Posterior vena cava (tissue), 2 donors: ENCODE measurements at regions not wholly inside any gene's neighbourhood (a gene's known extent, or its start where the extent isn't known, plus 50 kb on each side); places are given as distances from the start of the nearest gene placed in this dataset.

Source experiments
- DNase-seq: peaks from one replicate; pipeline ENCODE4 v3.0.0-alpha.2; 2020; ENCODE audit warnings: low spot score
- intact Hi-C, 2 donors: fragments of 100-400 bp; cut with DNase I; formaldehyde crosslinking; loops; one replicate each; pipeline versions ENCODE4 v1.14.1 to v1.14.2; 2022 to 2023
- donor health status: DM: yes; HTN: yes; CAD: no.
- donor health status: DM: yes; HTN: yes; CAD: no.

DNA sequence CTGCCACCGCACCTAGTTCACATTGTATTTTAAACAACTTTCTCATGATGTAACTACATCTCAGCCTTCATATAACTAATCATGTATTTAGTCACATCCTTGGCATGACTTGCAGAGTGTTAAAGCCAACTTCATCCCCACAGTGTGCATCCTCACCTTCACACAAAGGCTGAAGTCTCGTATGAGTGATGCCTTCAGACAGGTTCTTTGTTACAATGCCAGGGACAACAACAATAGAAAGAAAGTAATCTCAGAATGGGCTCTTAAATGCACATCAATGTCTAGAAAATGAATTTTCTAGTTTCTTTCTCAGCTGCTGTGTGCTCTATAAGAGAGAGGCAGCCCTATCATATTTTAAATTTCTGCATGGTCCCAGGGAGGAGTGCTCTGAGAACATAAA, 221.3 kb downstream of the DIO2 start:
- intact Hi-C loops: no loop called here
- no peak for DNase-seq

DNA sequence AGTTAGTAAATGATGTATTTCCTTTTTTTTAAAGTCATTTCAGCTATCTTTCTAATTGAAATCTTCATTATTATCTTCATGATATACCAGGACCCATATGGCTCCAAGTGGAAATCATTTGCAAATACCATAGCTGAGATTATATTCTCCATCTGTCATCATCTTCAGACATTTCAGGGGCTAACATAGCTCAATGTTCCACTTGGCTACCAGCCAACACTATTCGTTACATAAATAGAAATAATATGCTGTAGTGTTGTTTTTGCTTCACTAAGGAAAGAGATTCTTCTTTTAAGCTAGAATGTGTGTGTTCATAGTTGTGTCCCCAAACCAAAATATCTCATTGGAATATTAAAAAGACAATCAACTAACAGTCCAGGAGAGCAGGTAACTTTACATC, 225.1 kb downstream of the DIO2 start:
- intact Hi-C loops: no loop called here
- DNase-seq: no peak

DNA sequence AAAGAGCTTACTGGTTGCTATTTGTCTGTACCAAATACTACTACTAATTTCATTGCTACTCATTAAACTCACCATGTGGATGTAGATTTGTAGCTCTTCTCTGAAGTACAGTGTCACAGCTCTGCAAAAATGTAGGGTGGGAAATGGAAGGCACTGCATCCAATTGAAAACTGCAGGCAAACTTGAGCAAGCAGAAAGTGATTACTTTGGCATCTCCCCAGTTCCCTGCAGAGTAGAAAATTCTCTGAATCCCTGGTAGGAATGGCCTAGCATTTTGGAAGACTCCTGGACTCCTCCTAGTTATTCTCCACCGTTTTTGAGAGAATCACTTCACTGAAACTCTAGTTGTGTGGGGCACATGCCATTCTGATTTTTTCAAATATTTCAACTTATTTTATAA, 239.1 kb downstream of the DIO2 start:
- no peak for DNase-seq
- intact Hi-C loops: no loop called here

DNA sequence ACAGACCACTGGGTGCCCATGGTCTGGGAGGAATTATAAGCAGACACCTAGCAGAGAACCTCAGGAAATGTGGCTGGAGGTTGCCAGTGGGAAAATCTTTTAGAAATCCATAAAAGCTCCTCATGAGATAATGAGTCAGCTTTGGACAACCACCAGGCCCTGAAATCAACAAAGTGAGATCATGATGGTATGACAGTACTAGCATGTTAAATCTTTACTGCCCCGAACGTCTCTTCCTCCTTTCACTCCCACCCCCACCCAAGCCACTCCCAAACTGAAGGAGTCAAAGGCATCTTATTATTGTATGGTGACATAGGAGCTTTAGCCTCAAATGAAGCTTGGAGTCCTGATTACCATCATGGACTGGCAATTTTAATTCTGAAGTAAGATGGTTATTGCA, 240.0 kb downstream of the DIO2 start:
- intact Hi-C loops: no loop called here
- DNase-seq: no peak

DNA sequence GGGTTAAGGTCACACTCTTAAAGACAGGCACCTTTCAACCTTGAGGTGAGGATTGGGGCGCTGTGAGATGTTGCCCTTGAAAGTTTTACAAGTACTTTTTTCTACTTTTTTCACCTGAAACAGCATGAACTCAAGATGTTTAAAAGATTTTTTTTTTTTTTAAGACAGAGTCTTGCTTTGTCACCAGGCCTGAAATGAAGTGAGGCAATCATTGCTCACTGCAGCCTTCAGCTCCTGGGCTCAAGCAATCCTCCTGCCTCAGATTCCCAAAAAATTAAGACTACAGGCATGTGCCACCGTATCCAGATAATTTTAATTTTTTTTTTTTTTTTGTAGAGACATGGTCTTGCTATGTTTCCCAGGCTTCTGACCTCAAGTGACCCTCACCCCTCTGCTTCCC, 243.9 kb downstream of the DIO2 start:
- DNase-seq: no peak
- intact Hi-C loops: no loop called here

DNA sequence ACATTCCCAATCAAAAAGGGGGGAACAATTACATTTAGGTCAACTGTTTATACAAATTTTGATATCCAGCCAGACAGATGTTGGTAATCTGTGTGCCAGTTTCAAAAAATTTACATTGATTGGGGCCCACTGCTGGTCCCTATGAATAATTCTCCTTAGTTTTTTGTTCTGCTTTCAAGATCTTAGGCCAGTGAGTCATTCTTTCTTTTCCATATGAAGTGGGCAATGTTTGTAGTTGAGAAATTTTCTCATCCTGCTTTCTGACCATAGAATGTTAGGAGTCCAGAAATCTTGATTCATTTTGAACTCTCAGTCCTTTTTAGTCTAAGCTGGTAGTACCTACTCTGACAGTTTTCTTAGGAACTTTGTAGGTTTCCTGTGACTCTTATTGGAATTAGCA, 244.3 kb downstream of the DIO2 start:
- no peak for DNase-seq
- intact Hi-C loops: no loop called here

DNA sequence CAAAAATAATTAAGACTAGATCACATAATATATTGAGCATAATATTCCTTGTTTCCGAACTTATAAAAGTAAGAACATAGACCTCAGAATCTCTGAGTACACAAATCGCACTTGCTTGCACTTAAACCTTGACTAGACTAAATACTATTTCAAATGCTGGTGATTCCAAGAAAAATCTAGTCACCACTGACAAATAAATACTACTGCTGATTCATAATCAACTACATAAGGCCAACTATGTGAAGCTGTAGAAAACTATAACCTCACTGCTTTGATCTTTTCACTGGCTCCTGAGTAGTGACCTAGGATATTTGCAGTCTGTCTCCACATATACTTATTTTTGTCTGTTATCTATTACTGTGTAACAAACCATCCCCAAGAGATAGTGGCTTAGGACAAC, 245.4 kb downstream of the DIO2 start:
- DNase-seq: no peak
- intact Hi-C loops: no loop called here

DNA sequence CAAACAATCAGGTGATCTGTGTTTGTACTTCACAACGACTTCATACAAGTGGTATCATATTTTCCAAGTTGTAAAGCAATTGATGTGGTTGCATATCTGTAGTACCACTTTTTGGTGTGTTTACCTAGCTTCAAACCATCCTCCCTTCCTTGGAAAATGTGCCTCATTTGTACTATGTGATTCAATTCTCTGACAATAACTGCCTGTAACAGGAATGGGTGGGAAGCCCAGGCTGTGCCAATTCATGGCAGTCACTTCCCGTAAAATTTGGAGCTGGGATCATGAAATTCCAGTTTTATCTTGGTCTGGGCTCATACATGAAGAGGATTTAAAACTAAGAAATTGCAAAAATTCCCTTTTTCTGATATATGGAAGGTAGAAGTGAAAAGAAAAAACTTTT, 250.1 kb downstream of the DIO2 start:
- intact Hi-C loops: no loop called here
- DNase-seq: peak; percentile 81

DNA sequence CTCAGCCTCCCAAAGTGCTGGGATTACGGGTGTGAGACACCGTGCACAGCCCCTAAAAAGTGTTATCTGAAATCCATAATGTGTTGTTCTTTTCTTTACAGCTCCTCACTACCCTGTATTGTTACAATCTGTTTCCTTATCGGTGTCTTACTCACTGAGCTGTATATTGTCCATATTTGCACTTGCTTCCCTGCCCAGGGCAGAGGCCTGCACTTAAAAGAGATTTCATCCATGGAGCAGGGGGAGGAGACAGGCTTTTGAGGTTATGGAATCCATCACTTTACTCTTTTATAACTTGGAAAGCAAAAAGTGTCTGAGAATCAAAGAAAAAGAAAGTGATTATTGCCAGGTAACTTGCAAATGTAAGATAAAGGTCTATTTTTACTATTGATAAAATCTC, 251.0 kb downstream of the DIO2 start:
- DNase-seq: no peak
- intact Hi-C loops: no loop called here

DNA sequence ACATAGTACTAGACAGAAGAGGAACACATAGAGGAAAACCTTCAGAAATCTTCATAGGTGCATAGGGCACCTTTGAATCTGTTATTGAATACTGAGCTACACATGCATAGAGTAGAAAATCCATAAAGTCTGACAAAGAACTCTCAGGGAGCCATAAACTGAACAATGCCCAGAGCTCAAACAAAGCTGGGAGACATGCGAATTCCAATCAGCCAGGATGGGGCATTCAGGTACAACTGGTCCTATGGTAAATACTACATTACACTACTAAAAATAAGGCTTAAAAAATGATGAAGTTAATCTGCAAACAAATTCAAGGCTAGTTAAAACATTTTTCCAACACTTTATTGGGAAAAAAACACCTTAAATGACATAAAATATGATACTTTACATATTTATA, 259.7 kb downstream of the DIO2 start:
- intact Hi-C loops: no loop called here

DNA sequence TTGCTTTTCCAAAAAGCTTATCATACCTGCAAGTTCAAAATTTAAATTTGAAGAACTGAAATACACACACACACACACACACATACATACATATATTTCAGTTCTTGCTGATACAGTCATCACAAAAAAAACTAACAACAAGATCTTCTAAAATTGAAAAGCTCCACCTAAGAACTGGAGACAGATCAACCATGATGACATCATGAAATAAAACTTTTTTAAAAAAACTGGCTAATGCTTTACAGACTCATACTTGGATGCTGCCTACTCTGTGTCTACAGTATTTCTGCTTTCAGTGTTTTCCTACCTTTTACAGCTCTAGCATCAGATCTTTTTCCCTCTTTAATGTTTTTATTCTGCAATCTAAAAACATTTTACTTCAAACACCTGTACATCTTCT, 261.4 kb downstream of the DIO2 start:
- no peak for DNase-seq
- intact Hi-C loops: no loop called here

More for the DNA sequence above, 259.7 kb downstream of the DIO2 start:
- DNase-seq: no peak

DNA sequence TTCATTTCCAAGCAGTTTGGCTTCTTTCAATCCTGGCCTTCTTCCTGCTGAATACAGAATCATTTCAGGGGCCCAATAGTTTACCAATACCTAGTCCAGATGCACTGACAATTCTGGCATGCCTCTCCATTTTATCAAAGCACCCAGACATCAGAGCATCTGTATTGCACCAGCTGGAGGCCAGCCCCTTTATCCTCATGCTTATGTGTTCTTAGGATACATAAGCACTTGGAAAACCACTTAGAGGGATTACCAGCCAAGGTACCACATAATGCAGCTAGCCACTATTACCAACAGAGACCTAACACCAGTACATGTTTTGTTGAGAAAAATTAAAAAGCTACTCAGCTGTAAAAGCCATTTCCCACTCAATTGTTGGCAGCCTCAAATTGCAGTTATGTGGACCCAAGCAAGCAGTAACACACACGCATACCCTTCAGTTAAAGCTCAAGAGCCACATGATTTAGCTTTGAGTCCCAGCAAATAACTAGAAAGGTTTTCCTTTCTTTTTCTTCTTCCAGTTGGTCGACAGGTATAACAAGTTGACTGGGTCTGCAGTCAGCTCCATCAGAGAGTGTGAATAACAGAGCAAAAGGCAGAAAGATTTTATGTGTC, 263.8 kb downstream of the DIO2 start:
- DNase-seq: no peak
- intact Hi-C loops: no loop called here

DNA sequence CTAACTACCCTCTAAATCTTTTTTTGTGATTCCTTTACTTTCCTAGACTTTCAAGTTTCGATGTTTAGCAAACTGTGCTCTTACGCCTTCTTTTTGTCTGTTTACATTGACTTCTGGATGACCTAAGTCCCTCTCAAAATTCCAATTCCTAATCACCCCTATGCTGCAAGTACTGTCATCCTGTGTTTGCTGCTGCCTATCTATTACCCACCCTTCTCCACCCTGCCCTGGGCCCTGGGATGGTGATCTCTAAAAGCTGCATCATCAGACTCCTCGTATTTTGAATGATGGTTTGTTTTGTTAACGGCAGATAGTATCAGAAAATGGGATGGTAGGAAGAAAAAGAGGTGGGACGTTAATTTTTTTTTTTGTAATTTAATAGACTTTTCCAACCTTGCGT, 272.1 kb downstream of the DIO2 start:
- DNase-seq: no peak
- intact Hi-C loops: no loop called here

DNA sequence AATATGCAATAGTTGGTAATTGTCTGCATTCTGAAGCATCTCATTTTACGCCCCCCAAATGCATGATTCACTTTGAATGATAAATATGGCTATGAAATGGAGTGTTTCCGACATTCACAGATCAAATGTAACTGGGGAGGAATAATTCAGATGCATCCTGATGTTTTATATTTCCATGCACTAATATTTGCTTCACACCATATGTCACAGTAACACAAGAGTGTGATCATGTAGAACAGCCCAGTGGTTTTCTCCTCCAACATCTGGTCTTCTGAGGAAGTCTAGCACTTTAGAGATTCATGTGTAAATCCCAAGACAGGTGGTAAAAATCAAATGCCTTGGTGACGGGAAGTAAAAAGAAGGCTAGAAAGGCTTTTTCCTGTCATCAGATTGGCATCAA, 273.1 kb downstream of the DIO2 start:
- no peak for DNase-seq
- intact Hi-C loops: no loop called here

DNA sequence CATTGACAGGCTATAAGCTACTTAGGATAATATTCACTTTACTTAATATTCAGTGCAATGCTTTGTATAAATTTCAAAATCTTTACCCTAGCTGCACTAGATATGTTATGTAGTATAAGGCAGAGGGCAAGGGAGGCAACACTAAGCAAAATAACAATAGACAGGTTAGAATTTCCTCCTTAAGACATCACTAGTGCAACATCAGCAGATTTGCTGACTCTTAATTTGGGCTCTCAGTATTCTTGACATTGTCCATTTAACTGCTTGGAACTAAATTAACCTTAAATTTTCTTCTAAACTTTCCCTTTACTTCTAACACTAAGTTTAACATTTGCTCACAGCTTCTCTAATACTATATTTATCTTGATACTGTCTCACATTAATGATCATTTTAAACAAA, 273.9 kb downstream of the DIO2 start:
- intact Hi-C loops: no loop called here
- DNase-seq: no peak

DNA sequence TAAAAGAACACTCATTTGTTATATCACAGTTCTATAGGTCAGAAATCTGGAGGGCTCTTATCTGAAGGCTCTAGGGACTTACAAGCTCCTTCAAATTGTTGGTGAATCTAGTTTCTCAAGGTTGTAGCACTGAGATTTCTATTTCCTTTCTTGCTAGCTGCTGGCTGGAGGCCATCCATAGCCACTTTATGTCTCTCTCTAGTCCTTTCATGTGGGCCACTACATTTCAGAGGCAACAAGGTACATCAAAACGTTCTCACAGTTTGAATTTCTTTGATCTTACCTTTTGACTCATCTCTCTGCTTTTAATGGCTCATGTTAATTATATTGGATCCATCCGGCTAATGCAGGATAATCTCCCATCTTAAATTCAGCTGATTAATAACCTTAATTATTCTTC, 286.8 kb downstream of the DIO2 start:
- intact Hi-C loops: no loop called here
- no peak for DNase-seq

DNA sequence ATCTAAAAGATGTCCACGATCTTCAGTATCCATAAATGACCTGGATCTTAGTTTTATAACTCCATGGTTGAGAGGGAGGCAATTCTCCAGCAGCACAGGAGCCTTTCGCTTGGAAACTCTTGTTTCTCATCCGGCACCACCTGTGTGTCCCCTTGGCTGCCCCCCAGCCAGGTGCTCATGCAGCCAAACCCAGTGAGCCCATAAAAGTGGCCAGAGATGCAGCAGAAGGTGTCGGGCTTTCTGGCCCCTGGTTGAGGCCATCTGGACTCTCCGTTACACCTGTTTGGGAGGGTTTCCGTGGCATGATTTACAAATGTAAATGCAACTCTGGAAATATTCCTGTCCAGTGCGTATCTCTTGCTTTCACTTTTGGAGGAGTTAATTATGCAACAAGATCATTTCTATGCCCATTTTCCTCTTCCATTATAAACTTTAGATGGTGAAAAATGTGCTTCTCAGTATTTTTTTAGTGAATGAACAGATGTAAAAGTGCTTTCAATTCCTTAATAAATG, 291.1 kb downstream of the DIO2 start:
- DNase-seq: no peak
- intact Hi-C loops: no loop called here
